OCI-LY1 (cell line): ENCODE measurements at regions not wholly inside any gene's neighbourhood (a gene's known extent, or its start where the extent isn't known, plus 50 kb on each side); places are given as distances from the start of the nearest gene placed in this dataset.

Source experiments
- CTCF ChIP-seq: fragments of 200-600 bp; sonication (generic), shearing (Covaris generic); IDR thresholded peaks from 2 replicates; pipeline ENCODE4 v1.5.1; 2017; ENCODE audit warnings: mild to moderate bottlenecking, antibody characterized with exemption, low read length, moderate library complexity, mixed read lengths
- EZH2 ChIP-seq: fragments of 200-600 bp; sonication (generic), shearing (Covaris generic); IDR thresholded peaks from 2 replicates; pipeline ENCODE4 v1.8.0; 2017; ENCODE audit warnings: borderline replicate concordance, mixed run types, mild to moderate bottlenecking, antibody characterized with exemption, low read length, moderate library complexity, mixed read lengths

GRCh38 chr2:11005032-11005431 lies 93.3 kb downstream of the KCNF1 start:
- TF ChIP-seq CTCF = no peak
- no peak for TF ChIP-seq EZH2
